ENCODE measurements at regions not wholly inside any gene's neighbourhood (a gene's known extent, or its start where the extent isn't known, plus 50 kb on each side); places are given as distances from the start of the nearest gene placed in this dataset.
"Not testable (repeated sequence)": the region's sequence is repeated elsewhere in the genome, so short reads cannot be mapped to it uniquely, and the experiment has no call there.

DNA sequence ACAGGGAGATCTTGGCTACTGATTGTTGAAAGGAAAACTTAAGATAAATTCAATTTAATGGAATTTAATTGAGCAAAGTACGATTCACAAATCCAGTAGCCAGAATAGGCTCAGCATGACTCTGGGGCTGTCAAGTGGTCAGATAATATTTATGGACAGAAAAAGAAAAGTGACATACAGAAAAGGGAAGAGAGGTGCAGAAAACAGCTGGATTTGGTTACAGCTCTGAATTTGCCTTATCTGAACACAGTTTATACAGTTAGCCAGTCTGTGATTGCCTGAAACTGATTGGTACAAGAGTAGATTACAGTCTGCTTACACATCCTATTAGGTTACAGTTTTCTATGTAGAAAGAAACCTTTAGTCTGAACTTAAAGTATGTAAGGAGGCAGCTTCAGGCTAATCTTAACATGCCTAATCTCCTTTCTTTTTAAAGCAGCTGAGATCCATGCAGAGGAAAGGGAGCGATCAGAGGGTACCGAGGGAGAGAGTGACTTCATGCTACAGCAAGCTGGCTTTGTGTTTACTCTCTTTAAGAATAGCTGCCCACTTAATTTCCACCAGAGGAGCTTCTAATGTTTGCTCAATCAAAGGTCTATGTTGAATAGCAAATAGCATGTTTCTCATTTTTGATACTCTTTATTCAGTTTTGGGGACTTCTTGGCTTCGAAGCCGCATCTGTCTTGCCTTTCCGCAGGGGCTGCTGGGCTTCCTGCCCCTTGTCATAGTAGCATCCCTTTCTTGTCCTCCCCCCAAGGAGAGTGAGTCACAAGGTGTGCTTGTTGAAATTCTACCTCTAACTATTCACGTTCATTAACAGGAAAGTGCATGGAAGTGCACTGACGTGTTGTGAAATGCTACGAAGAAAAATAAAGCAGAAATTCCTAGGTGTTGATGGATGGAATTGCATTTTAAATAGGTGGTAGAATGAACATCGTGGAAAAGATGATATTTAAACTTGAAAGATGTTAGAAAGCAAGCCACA lies 761.2 kb downstream of the TAF11L14 start:
- H3K27ac ChIP-seq (ENCODE audit: insufficient read depth in 1 of 2, low read depth in 1 of 2, low read length in 2 of 2, poor library complexity in 1 of 2, severe bottlenecking in 2 of 2) = no peak overlapping the region
- ChIA-PET POLR2A (interaction anchor here (0.6 kb wide), 1 partner anchor 1210 kb away, joined by 4 read pairs; no protein-coding TSS in a partner anchor), CTCF (interaction anchor here (0.6 to 1.1 kb wide), 3 partner anchors 16 to 1214 kb away, joined by 3 to 4 read pairs (median 3); no protein-coding TSS in a partner anchor)
- no peaks in the 10 kb centered on the region for H3K9me3 ChIP-seq (ENCODE audit: control extremely low read depth in 1 of 5, control insufficient read depth in 4 of 5, insufficient read depth in 2 of 5, low read depth in 1 of 5, low read length in 4 of 5)
- H3K4me1 ChIP-seq (ENCODE audit: control extremely low read depth in 1 of 4, control insufficient read depth in 4 of 4, insufficient read depth in 4 of 4, low read length in 3 of 4) = peaks cover 0 to 11% (median 3%) of the 10 kb centered on the region in 4 experiments
- H3K27me3 ChIP-seq (replicated peaks in 2 of 5; ENCODE audit: control insufficient read depth in 4 of 5, insufficient read depth in 5 of 5, low read length in 4 of 5) = no peaks in the 10 kb centered on the region
- 95% methylated on average over 8 of the region's 10 CpGs for WGBS (ENCODE audit: insufficient coverage)
- no peak overlapping the region for H3K4me3 ChIP-seq (ENCODE audit: control insufficient read depth in 1 of 7, extremely low read depth in 1 of 7, insufficient read depth in 4 of 7, low read depth in 2 of 7, low read length in 6 of 7)
- no peaks in the 10 kb centered on the region for H3K36me3 ChIP-seq (ENCODE audit: control insufficient read depth in 4 of 4, insufficient read depth in 4 of 4, low read length in 3 of 4)
- peak in 1 of 3 donors; percentile 2 for DNase-seq

DNA sequence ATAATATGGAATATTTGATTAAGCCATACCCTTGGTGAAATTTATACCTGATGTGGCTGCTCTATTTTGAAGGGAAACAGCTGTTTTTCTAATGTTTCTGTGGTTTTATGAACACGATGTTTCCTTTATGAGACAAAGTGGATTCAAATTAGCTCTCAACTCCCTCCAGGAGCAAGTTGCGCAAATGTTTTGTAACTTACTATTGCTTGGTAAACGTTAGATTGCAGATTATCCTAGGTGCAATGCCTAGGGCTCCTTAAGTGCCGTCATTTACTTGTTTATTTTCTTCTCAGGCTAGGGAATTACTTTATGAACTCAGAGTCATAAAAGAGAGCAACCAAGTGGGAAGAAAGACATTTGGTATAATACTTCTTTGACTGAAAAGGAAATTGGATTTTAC lies 763.1 kb downstream of the TAF11L14 start:
- 27% methylated on average over 3 of the region's 4 CpGs for WGBS (ENCODE audit: insufficient coverage)
- Histone ChIP-seq H3K9me3 (ENCODE audit: control extremely low read depth in 1 of 5, control insufficient read depth in 4 of 5, insufficient read depth in 2 of 5, low read depth in 1 of 5, low read length in 4 of 5) (no peaks in the 10 kb centered on the region), H3K27ac (ENCODE audit: insufficient read depth in 1 of 2, low read depth in 1 of 2, low read length in 2 of 2, poor library complexity in 1 of 2, severe bottlenecking in 2 of 2) (no peak overlapping the region), H3K36me3 (ENCODE audit: control insufficient read depth in 4 of 4, insufficient read depth in 4 of 4, low read length in 3 of 4) (no peaks in the 10 kb centered on the region), H3K4me3 (ENCODE audit: control insufficient read depth in 1 of 7, extremely low read depth in 1 of 7, insufficient read depth in 4 of 7, low read depth in 2 of 7, low read length in 6 of 7) (no peak overlapping the region), H3K4me1 (ENCODE audit: control extremely low read depth in 1 of 4, control insufficient read depth in 4 of 4, insufficient read depth in 4 of 4, low read length in 3 of 4) (peaks cover 0 to 11% (median 3%) of the 10 kb centered on the region in 4 experiments), H3K27me3 (replicated peaks in 2 of 5; ENCODE audit: control insufficient read depth in 4 of 5, insufficient read depth in 5 of 5, low read length in 4 of 5) (no peaks in the 10 kb centered on the region)
- peak in 2 of 3 donors; percentile 40 to 42 for DNase-seq
- POLR2A ChIA-PET = no interaction called here
- CTCF ChIA-PET = no interaction called here

DNA sequence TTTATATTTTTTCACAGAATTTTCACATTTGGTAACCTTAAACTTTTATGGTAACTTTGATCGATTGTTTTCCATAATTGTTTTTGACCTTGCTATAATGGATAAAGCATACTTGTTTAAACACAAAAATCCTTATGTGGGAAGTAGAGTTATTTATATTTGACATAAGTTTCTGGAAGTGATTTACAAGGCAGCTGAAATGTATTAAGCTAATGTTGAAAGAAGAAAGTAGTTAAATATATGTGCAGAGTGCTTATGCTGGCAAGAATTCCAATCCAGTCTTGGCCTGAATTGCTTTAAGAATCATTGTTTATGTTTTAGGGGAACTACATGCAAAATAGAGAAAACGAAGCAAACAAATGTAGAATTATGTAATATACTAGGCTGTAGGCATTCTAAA lies 763.6 kb downstream of the TAF11L14 start:
- Histone ChIP-seq H3K27ac (ENCODE audit: insufficient read depth in 1 of 2, low read depth in 1 of 2, low read length in 2 of 2, poor library complexity in 1 of 2, severe bottlenecking in 2 of 2) (no peak overlapping the region), H3K27me3 (replicated peaks in 2 of 5; ENCODE audit: control insufficient read depth in 4 of 5, insufficient read depth in 5 of 5, low read length in 4 of 5) (no peaks in the 10 kb centered on the region), H3K4me3 (ENCODE audit: control insufficient read depth in 1 of 7, extremely low read depth in 1 of 7, insufficient read depth in 4 of 7, low read depth in 2 of 7, low read length in 6 of 7) (no peak overlapping the region), H3K4me1 (ENCODE audit: control extremely low read depth in 1 of 4, control insufficient read depth in 4 of 4, insufficient read depth in 4 of 4, low read length in 3 of 4) (peaks cover 0 to 11% (median 3%) of the 10 kb centered on the region in 4 experiments), H3K9me3 (ENCODE audit: control extremely low read depth in 1 of 5, control insufficient read depth in 4 of 5, insufficient read depth in 2 of 5, low read depth in 1 of 5, low read length in 4 of 5) (no peaks in the 10 kb centered on the region), H3K36me3 (ENCODE audit: control insufficient read depth in 4 of 4, insufficient read depth in 4 of 4, low read length in 3 of 4) (no peaks in the 10 kb centered on the region)
- POLR2A ChIA-PET = no interaction called here
- no CpG with 5 or more reads among the region's 2 CpGs for WGBS (ENCODE audit: insufficient coverage)
- CTCF ChIA-PET = no interaction called here
- no peak for DNase-seq

DNA sequence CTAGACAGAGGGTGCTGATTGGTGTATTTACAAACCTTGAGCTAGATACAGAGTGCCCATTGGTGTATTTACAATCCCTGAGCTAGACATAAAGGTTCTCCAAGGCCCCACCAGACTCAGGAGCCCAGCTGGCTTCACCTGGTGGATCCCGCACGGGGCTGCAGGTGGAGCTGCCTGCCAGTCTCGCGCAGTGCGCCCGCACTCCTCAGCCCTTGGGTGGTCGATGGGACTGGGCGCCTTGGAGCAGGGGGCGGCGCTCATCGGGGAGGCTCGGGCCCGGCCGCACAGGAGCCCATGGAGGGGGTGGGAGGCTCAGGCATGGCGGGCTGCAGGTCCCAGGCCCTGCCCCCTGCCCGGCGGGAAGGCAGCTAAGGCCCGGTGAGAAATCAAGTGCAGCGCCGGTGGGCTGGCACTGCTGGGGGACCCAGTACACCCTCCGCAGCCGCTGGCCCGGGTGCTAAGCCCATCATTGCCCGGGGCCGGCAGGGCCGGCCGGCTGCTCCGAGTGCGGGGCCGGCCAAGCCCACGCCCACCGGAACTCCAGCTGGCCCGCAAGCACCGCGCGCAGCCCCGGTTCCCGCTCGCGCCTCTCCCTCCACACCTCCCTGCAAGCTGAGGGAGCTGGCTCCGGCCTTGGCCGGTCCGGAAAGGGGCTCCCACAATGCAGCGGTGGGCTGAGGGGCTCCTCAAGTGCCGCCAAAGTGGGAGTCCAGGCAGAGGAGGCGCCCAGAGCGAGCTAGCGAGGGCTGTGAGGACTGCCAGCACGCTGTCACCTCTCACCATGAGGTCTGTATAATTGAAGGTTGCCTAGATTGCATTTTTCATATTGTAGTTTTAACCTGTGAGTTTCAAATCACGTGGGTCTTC lies 765.4 kb downstream of the TAF11L14 start:
- H3K4me1 ChIP-seq (ENCODE audit: control extremely low read depth in 1 of 4, control insufficient read depth in 4 of 4, insufficient read depth in 4 of 4, low read length in 3 of 4) = peaks cover 0 to 11% (median 3%) of the 10 kb centered on the region in 4 experiments
- POLR2A ChIA-PET; H3K27me3 ChIP-seq (replicated peaks in 2 of 5; ENCODE audit: control insufficient read depth in 4 of 5, insufficient read depth in 5 of 5, low read length in 4 of 5); H3K9me3 ChIP-seq (ENCODE audit: control extremely low read depth in 1 of 5, control insufficient read depth in 4 of 5, insufficient read depth in 2 of 5, low read depth in 1 of 5, low read length in 4 of 5); H3K4me3 ChIP-seq (ENCODE audit: control insufficient read depth in 1 of 7, extremely low read depth in 1 of 7, insufficient read depth in 4 of 7, low read depth in 2 of 7, low read length in 6 of 7); H3K36me3 ChIP-seq (ENCODE audit: control insufficient read depth in 4 of 4, insufficient read depth in 4 of 4, low read length in 3 of 4); DNase-seq; H3K27ac ChIP-seq (ENCODE audit: insufficient read depth in 1 of 2, low read depth in 1 of 2, low read length in 2 of 2, poor library complexity in 1 of 2, severe bottlenecking in 2 of 2): not testable (repeated sequence)
- CTCF ChIA-PET = interaction anchor here (0.6 to 1.5 kb wide), 2 partner anchors 69 to 297 kb away, joined by 3 read pairs; no protein-coding TSS in a partner anchor
- 97% methylated on average over 37 of the region's 50 CpGs for WGBS (ENCODE audit: insufficient coverage)

DNA sequence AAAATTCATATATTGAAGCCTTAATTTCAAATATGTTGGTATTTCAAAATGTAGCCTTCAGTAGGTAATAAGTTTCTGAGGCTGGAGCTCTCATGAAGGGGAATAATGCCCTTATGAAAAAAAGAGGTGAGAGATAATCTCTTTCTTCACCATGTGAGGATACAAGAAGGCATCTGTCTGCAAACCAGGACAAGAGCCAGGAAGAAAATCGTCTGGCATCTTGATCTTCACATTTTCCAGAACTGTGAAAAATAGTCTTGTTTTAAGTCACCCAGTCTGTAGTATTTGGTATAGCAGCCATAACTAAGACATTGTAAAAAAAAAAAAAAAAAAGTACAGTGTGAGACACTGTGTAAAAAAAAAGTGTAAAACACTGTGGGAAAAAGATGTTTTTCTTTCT lies 768.9 kb downstream of the TAF11L14 start:
- no CpG with 5 or more reads among the region's 1 CpG for WGBS (ENCODE audit: insufficient coverage)
- DNase-seq = no peak
- no peaks in the 10 kb centered on the region for H3K4me1 ChIP-seq (ENCODE audit: control extremely low read depth in 1 of 4, control insufficient read depth in 4 of 4, insufficient read depth in 4 of 4, low read length in 3 of 4)
- ChIA-PET POLR2A (no interaction called here), CTCF (no interaction called here)
- no peak overlapping the region for H3K27ac ChIP-seq (ENCODE audit: insufficient read depth in 1 of 2, low read depth in 1 of 2, low read length in 2 of 2, poor library complexity in 1 of 2, severe bottlenecking in 2 of 2)
- no peak overlapping the region for H3K4me3 ChIP-seq (ENCODE audit: control insufficient read depth in 1 of 7, extremely low read depth in 1 of 7, insufficient read depth in 4 of 7, low read depth in 2 of 7, low read length in 6 of 7)
- H3K9me3 ChIP-seq (ENCODE audit: control extremely low read depth in 1 of 5, control insufficient read depth in 4 of 5, insufficient read depth in 2 of 5, low read depth in 1 of 5, low read length in 4 of 5) = no peaks in the 10 kb centered on the region
- H3K36me3 ChIP-seq (ENCODE audit: control insufficient read depth in 4 of 4, insufficient read depth in 4 of 4, low read length in 3 of 4) = no peaks in the 10 kb centered on the region
- H3K27me3 ChIP-seq (replicated peaks in 2 of 5; ENCODE audit: control insufficient read depth in 4 of 5, insufficient read depth in 5 of 5, low read length in 4 of 5) = no peaks in the 10 kb centered on the region

DNA sequence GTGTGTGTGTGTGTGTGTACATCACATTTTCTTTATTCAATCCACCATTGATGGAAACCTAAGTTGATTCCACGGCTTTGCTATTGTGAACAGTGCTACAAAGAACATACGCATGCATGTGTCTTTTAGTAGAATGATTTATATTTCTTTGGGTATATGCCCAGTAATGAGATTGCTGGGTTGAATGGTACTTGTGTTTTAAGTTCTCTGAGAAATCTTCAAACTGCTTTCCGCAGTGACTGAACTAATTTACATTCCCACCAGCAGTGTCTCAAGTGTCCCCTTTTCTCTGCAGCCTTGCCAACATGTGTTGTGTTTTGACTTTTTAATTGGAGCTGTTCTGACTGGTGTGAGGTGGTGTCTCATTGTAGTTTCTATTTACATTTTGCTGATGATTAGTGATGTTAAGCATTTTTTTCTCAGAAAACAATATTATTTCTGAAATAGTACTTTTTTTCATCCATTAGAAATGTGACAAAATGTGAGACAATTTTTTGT lies 769.7 kb downstream of the TAF11L14 start:
- POLR2A ChIA-PET = no interaction called here
- Histone ChIP-seq H3K36me3 (ENCODE audit: control insufficient read depth in 4 of 4, insufficient read depth in 4 of 4, low read length in 3 of 4) (no peaks in the 10 kb centered on the region), H3K4me3 (ENCODE audit: control insufficient read depth in 1 of 7, extremely low read depth in 1 of 7, insufficient read depth in 4 of 7, low read depth in 2 of 7, low read length in 6 of 7) (no peak overlapping the region), H3K9me3 (ENCODE audit: control extremely low read depth in 1 of 5, control insufficient read depth in 4 of 5, insufficient read depth in 2 of 5, low read depth in 1 of 5, low read length in 4 of 5) (no peaks in the 10 kb centered on the region), H3K27me3 (replicated peaks in 2 of 5; ENCODE audit: control insufficient read depth in 4 of 5, insufficient read depth in 5 of 5, low read length in 4 of 5) (no peaks in the 10 kb centered on the region), H3K27ac (ENCODE audit: insufficient read depth in 1 of 2, low read depth in 1 of 2, low read length in 2 of 2, poor library complexity in 1 of 2, severe bottlenecking in 2 of 2) (no peak overlapping the region), H3K4me1 (ENCODE audit: control extremely low read depth in 1 of 4, control insufficient read depth in 4 of 4, insufficient read depth in 4 of 4, low read length in 3 of 4) (no peaks in the 10 kb centered on the region)
- no peak for DNase-seq
- 100% methylated on average over 2 of the region's 3 CpGs for WGBS (ENCODE audit: insufficient coverage)
- CTCF ChIA-PET = no interaction called here
